GM23338 (cell line): ENCODE measurements at regions not wholly inside any gene's neighbourhood (a gene's known extent, or its start where the extent isn't known, plus 50 kb on each side); places are given as distances from the start of the nearest gene placed in this dataset.

Experiments
- ATAC-seq: fragments of 200-7000 bp; cut with Tn5 transposase; 3 replicates; pipeline ENCODE4 v1.9.1; 2020
- DNase-seq: peaks from one replicate; pipeline ENCODE4 v3.0.0-alpha.2; 2015; ENCODE audit warnings: low spot score
- H2AFZ ChIP-seq: fragments of 200-600 bp; sonication (generic); 2 replicates; pipeline ENCODE4 v1.8.0; 2016; ENCODE audit warnings: antibody characterized with exemption, mild to moderate bottlenecking, moderate library complexity
- H3F3A ChIP-seq: fragments of 200-600 bp; sonication (generic); replicated peaks from 2 replicates; pipeline ENCODE4 v1.8.0; 2017; ENCODE audit warnings: antibody characterized with exemption, mixed run types, low read depth
- H3K27ac ChIP-seq: fragments of 200-600 bp; sonication (generic); 2 replicates; pipeline ENCODE4 v1.6.1; 2016; ENCODE audit warnings: low read depth
- H3K27me3 ChIP-seq: fragments of 200-600 bp; sonication (generic); 2 replicates; pipeline ENCODE4 v1.8.0; 2016; ENCODE audit warnings: mild to moderate bottlenecking, mixed run types, moderate library complexity; ENCODE audit not compliant: insufficient read depth
- H3K36me3 ChIP-seq: fragments of 200-600 bp; sonication (generic); 2 replicates; pipeline ENCODE4 v1.8.0; 2016; ENCODE audit warnings: mild to moderate bottlenecking; ENCODE audit not compliant: insufficient read depth
- H3K4me1 ChIP-seq: fragments of 200-600 bp; sonication (generic); 2 replicates; pipeline ENCODE4 v1.8.0; 2016; ENCODE audit warnings: mild to moderate bottlenecking, moderate library complexity; ENCODE audit not compliant: insufficient read depth
- H3K4me2 ChIP-seq: fragments of 200-600 bp; sonication (generic); 2 replicates; pipeline ENCODE4 v1.7.1; 2017; ENCODE audit warnings: mixed run types
- H3K4me3 ChIP-seq: fragments of 200-600 bp; sonication (generic); 2 replicates; pipeline ENCODE4 v1.6.1; 2016; ENCODE audit warnings: mixed run types
- H3K79me2 ChIP-seq: fragments of 200-600 bp; sonication (generic); replicated peaks from 2 replicates; pipeline ENCODE4 v1.8.0; 2017; ENCODE audit warnings: mild to moderate bottlenecking; ENCODE audit not compliant: insufficient read depth
- H3K9me2 ChIP-seq: fragments of 200-600 bp; sonication (generic); 2 replicates; pipeline ENCODE4 v1.8.0; 2017; ENCODE audit not compliant: insufficient read depth
- H4K20me1 ChIP-seq: fragments of 200-600 bp; sonication (generic); replicated peaks from 2 replicates; pipeline ENCODE4 v1.8.0; 2017; ENCODE audit warnings: mild to moderate bottlenecking; ENCODE audit not compliant: insufficient read depth
- H3K27ac Mint-ChIP-seq: 2 replicates; pipeline ENCODE4 v1.8.0; 2020; ENCODE audit warnings: inconsistent platforms, mild to moderate bottlenecking, moderate library complexity, mixed read lengths
- H3K27me3 Mint-ChIP-seq: 3 replicates; pipeline ENCODE4 v1.8.0; 2022; ENCODE audit warnings: low read depth, mild to moderate bottlenecking, moderate library complexity, mixed read lengths, inconsistent platforms; ENCODE audit not compliant: insufficient read depth, poor library complexity
- H3K36me3 Mint-ChIP-seq: 3 replicates; pipeline ENCODE4 v1.8.0; 2021; ENCODE audit warnings: low read depth, mild to moderate bottlenecking, inconsistent platforms, moderate library complexity, mixed read lengths
- H3K4me1 Mint-ChIP-seq: 3 replicates; pipeline ENCODE4 v1.8.0; 2020; ENCODE audit warnings: mild to moderate bottlenecking, inconsistent platforms, mixed read lengths
- H3K4me3 Mint-ChIP-seq: 3 replicates; pipeline ENCODE4 v1.8.0; 2021; ENCODE audit warnings: moderate library complexity, mild to moderate bottlenecking, inconsistent platforms, mixed read lengths
- H3K9me3 Mint-ChIP-seq: 3 replicates; pipeline ENCODE4 v1.8.0; 2020; ENCODE audit warnings: moderate library complexity, mild to moderate bottlenecking, inconsistent platforms, mixed read lengths
- CREB1 ChIP-seq: fragments of 250-450 bp; sonication (Bioruptor Pico); IDR thresholded peaks from 2 replicates; pipeline ENCODE4 v1.5.0; 2020; ENCODE audit warnings: low read depth, mild to moderate bottlenecking, moderate library complexity
- EZH2 ChIP-seq: fragments of 200-600 bp; sonication (generic); IDR thresholded peaks from one replicate; pipeline ENCODE4 v1.8.0; 2017; ENCODE audit warnings: antibody characterized with exemption, mild to moderate bottlenecking, low read depth; ENCODE audit not compliant: unreplicated experiment
- EZH2phosphoT487 ChIP-seq: fragments of 200-600 bp; sonication (generic); IDR thresholded peaks from one replicate; pipeline ENCODE4 v1.8.1; 2018; ENCODE audit warnings: antibody characterized with exemption; ENCODE audit not compliant: unreplicated experiment
- JUNB ChIP-seq: IDR thresholded peaks from one replicate; pipeline ENCODE4 v1.6.1; 2016; ENCODE audit warnings: antibody characterized with exemption; ENCODE audit not compliant: unreplicated experiment
- NANOG ChIP-seq: IDR thresholded peaks from 2 replicates; pipeline ENCODE4 v1.6.1; 2016; ENCODE audit warnings: antibody characterized with exemption, borderline replicate concordance
- POLR2AphosphoS5 ChIP-seq: IDR thresholded peaks from 2 replicates; pipeline ENCODE4 v1.6.1; 2016; ENCODE audit warnings: antibody characterized with exemption, low read depth
- STAT1 ChIP-seq: IDR thresholded peaks from one replicate; pipeline ENCODE4 v1.6.1; 2016; ENCODE audit warnings: antibody characterized with exemption; ENCODE audit not compliant: unreplicated experiment
- ZNF114 ChIP-seq: fragments of 250-450 bp; sonication (Bioruptor Pico); IDR thresholded peaks from 2 replicates; pipeline ENCODE4 v1.5.0; 2020; ENCODE audit warnings: mild to moderate bottlenecking, moderate library complexity
- ZNF331 ChIP-seq: fragments of 250-450 bp; sonication (Bioruptor Pico); IDR thresholded peaks from 2 replicates; pipeline ENCODE4 v1.5.0; 2020; ENCODE audit warnings: low read depth, mild to moderate bottlenecking, moderate library complexity
- TF ChIP-seq, protein P1 (sequence below): IDR thresholded peaks from 2 replicates; pipeline ENCODE4 v1.6.1; 2016; ENCODE audit warnings: antibody characterized with exemption
- TF ChIP-seq, protein P2 (sequence below), 2 experiments: fragments of 200-600 bp in 1 of 2; sonication (generic) in 1 of 2; conservative IDR thresholded peaks; 2 replicates each; pipeline versions ENCODE4 v1.5.1 to v1.6.1; 2016 to 2017; ENCODE audit warnings: antibody characterized with exemption in 2 of 2, low read depth in 2 of 2, mild to moderate bottlenecking in 2 of 2, moderate library complexity in 1 of 2
- TF ChIP-seq, protein P3 (sequence below): IDR thresholded peaks from one replicate; pipeline ENCODE4 v1.6.1; 2018; ENCODE audit warnings: antibody characterized with exemption; ENCODE audit not compliant: unreplicated experiment

DNA sequence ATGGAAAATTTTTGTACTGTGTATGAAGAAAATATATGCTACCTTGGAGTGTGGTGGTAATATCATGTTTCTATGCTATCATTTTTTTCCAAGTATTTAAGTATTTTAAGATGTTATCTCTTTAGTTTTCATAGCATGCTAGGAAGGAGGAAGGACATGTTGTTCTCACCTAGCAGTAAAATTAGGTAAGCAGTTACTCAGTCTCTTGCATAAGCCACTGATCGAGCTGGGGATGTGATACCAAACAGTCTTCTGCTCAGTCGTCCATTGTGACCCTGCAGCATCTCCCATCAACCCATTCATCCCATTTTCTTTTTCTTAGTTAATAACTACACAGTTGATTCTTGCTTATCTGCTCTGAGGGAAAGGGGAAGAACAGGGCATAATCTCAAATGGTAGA, 130.6 kb downstream of the KLF5 start:
- H3K9me2 ChIP-seq = no peaks in the 10 kb centered on the region
- 0 out of 2 replicates have a peak overlapping the region, but pooled peaks have one; percentile 19 for H2AFZ ChIP-seq
- no peaks in the 10 kb centered on the region for H3K79me2 ChIP-seq
- H3K4me1 ChIP-seq = no peaks in the 10 kb centered on the region
- H3K4me3 ChIP-seq = no peak overlapping the region
- H3K27ac Mint-ChIP-seq = no peak overlapping the region
- H3K4me2 ChIP-seq = no peak overlapping the region
- DNase-seq (no peak), ATAC-seq (no peak)
- peaks cover 13% of the 10 kb centered on the region for H3K4me1 Mint-ChIP-seq
- H4K20me1 ChIP-seq = no peaks in the 10 kb centered on the region
- TF ChIP-seq EZH2 (no peak), POLR2AphosphoS5 (no peak), ZNF114 (no peak), ZNF331 (CRISPR knock-in tag) (no peak)
- H3K36me3 ChIP-seq = no peaks in the 10 kb centered on the region
- H3F3A ChIP-seq = no peaks in the 10 kb centered on the region
- H3K4me3 Mint-ChIP-seq = no peak overlapping the region
- peaks cover 3% of the 10 kb centered on the region for H3K27me3 Mint-ChIP-seq
- no peaks in the 10 kb centered on the region for H3K9me3 Mint-ChIP-seq
- no peaks in the 10 kb centered on the region for H3K27me3 ChIP-seq
- H3K27ac ChIP-seq = no peak overlapping the region
- H3K36me3 Mint-ChIP-seq = no peaks in the 10 kb centered on the region

DNA sequence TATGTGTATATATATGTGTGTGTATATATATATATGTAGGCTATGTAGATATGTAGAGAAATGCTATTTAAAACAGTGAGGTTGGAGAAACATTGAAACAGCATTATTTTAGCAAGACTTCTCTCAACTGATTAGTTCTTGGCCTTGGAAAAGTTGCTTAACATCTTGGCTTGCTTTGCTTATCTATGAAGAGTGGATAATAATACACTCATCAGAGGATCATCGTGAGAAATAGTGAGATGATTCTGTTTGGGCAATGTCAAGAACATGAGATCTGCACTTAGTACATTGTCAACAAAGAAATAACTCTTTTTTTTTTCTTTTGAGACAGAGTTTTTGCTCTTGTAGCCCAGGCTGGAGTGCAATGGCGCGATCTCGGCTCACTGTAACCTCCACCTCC, 128.3 kb downstream of the KLF5 start:
- H2AFZ ChIP-seq = no peak overlapping the region
- H3K27ac ChIP-seq = no peak overlapping the region
- H4K20me1 ChIP-seq = no peaks in the 10 kb centered on the region
- Mint-ChIP-seq H3K36me3 (no peaks in the 10 kb centered on the region), H3K27me3 (peaks cover 3% of the 10 kb centered on the region), H3K4me3 (no peak overlapping the region), H3K9me3 (no peaks in the 10 kb centered on the region), H3K27ac (no peak overlapping the region), H3K4me1 (peaks cover 13% of the 10 kb centered on the region)
- no peaks in the 10 kb centered on the region for H3K79me2 ChIP-seq
- no peaks in the 10 kb centered on the region for H3K36me3 ChIP-seq
- no peak overlapping the region for H3K4me3 ChIP-seq
- no peaks in the 10 kb centered on the region for H3F3A ChIP-seq
- no peak overlapping the region for H3K4me2 ChIP-seq
- ATAC-seq = no peak
- no peaks in the 10 kb centered on the region for H3K4me1 ChIP-seq
- no peak for DNase-seq
- H3K9me2 ChIP-seq = no peaks in the 10 kb centered on the region
- no peaks in the 10 kb centered on the region for H3K27me3 ChIP-seq
- no peak for TF ChIP-seq STAT1
- TF ChIP-seq NANOG = no peak
- TF ChIP-seq, protein P1, sequence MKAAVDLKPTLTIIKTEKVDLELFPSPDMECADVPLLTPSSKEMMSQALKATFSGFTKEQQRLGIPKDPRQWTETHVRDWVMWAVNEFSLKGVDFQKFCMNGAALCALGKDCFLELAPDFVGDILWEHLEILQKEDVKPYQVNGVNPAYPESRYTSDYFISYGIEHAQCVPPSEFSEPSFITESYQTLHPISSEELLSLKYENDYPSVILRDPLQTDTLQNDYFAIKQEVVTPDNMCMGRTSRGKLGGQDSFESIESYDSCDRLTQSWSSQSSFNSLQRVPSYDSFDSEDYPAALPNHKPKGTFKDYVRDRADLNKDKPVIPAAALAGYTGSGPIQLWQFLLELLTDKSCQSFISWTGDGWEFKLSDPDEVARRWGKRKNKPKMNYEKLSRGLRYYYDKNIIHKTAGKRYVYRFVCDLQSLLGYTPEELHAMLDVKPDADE = no peak
- TF ChIP-seq JUNB = no peak
- TF ChIP-seq, protein P2, sequence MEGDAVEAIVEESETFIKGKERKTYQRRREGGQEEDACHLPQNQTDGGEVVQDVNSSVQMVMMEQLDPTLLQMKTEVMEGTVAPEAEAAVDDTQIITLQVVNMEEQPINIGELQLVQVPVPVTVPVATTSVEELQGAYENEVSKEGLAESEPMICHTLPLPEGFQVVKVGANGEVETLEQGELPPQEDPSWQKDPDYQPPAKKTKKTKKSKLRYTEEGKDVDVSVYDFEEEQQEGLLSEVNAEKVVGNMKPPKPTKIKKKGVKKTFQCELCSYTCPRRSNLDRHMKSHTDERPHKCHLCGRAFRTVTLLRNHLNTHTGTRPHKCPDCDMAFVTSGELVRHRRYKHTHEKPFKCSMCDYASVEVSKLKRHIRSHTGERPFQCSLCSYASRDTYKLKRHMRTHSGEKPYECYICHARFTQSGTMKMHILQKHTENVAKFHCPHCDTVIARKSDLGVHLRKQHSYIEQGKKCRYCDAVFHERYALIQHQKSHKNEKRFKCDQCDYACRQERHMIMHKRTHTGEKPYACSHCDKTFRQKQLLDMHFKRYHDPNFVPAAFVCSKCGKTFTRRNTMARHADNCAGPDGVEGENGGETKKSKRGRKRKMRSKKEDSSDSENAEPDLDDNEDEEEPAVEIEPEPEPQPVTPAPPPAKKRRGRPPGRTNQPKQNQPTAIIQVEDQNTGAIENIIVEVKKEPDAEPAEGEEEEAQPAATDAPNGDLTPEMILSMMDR (conservative IDR thresholded peaks at IDR 0.05; ENCODE audit: low read depth in 2 of 2) = no peak
- TF ChIP-seq, protein P3, sequence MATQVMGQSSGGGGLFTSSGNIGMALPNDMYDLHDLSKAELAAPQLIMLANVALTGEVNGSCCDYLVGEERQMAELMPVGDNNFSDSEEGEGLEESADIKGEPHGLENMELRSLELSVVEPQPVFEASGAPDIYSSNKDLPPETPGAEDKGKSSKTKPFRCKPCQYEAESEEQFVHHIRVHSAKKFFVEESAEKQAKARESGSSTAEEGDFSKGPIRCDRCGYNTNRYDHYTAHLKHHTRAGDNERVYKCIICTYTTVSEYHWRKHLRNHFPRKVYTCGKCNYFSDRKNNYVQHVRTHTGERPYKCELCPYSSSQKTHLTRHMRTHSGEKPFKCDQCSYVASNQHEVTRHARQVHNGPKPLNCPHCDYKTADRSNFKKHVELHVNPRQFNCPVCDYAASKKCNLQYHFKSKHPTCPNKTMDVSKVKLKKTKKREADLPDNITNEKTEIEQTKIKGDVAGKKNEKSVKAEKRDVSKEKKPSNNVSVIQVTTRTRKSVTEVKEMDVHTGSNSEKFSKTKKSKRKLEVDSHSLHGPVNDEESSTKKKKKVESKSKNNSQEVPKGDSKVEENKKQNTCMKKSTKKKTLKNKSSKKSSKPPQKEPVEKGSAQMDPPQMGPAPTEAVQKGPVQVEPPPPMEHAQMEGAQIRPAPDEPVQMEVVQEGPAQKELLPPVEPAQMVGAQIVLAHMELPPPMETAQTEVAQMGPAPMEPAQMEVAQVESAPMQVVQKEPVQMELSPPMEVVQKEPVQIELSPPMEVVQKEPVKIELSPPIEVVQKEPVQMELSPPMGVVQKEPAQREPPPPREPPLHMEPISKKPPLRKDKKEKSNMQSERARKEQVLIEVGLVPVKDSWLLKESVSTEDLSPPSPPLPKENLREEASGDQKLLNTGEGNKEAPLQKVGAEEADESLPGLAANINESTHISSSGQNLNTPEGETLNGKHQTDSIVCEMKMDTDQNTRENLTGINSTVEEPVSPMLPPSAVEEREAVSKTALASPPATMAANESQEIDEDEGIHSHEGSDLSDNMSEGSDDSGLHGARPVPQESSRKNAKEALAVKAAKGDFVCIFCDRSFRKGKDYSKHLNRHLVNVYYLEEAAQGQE = no peak
- no peak for TF ChIP-seq ZNF114
- no peak for TF ChIP-seq CREB1
- no peak for TF ChIP-seq EZH2phosphoT487
- no peak for TF ChIP-seq ZNF331 (CRISPR knock-in tag)
